CD4-positive, CD25-positive, alpha-beta regulatory T cell (primary cell): ENCODE measurements at regions not wholly inside any gene's neighbourhood (a gene's known extent, or its start where the extent isn't known, plus 50 kb on each side); places are given as distances from the start of the nearest gene placed in this dataset.

Experiments used
- ATAC-seq, 2 donors: fragments of 150-1000 bp; cut with Tn5 transposase; one replicate each; pipeline ENCODE4 v1.10.0; 2021; ENCODE audit warnings: low read depth in 2 of 2, moderate number of reproducible peaks in 2 of 2, moderate library complexity in 1 of 2
- DNase-seq, 3 donors: peaks; one replicate each; pipeline versions ENCODE4 v3.0.0 to v3.0.0-alpha.2; 2012 to 2022; ENCODE audit warnings: mixed read lengths in 1 of 3
- H3K27ac ChIP-seq: one replicate; pipeline ENCODE4 v1.7.0; 2013; ENCODE audit warnings: mild to moderate bottlenecking, low read length; ENCODE audit not compliant: insufficient read depth, poor library complexity, severe bottlenecking
- H3K27me3 ChIP-seq: one replicate; pipeline ENCODE4 v1.7.0; 2013; ENCODE audit warnings: low read length; ENCODE audit not compliant: control insufficient read depth, insufficient read depth
- H3K36me3 ChIP-seq: one replicate; pipeline ENCODE4 v1.7.0; 2013; ENCODE audit warnings: mild to moderate bottlenecking, low read length, moderate library complexity; ENCODE audit not compliant: control insufficient read depth, insufficient read depth
- H3K4me1 ChIP-seq: 2 replicates; pipeline ENCODE4 v1.7.0; 2013; ENCODE audit warnings: mild to moderate bottlenecking, low read length; ENCODE audit not compliant: insufficient read depth, control insufficient read depth, poor library complexity, severe bottlenecking
- H3K4me3 ChIP-seq: one replicate; pipeline ENCODE4 v1.7.0; 2013; ENCODE audit warnings: low read depth, mild to moderate bottlenecking, low read length, moderate library complexity
- H3K9me3 ChIP-seq, 2 experiments: 1 replicate in 1 of 2; 2 replicates in 1 of 2; pipeline ENCODE4 v1.7.0; 2013; ENCODE audit warnings: low read length in 2 of 2, mild to moderate bottlenecking in 1 of 2, moderate library complexity in 1 of 2; ENCODE audit not compliant: control insufficient read depth in 2 of 2
- H3K27ac Mint-ChIP-seq, 3 donors: one replicate each; pipeline ENCODE4 v1.8.0; 2020 to 2022; ENCODE audit warnings: mild to moderate bottlenecking in 3 of 3, mixed read lengths in 3 of 3, moderate library complexity in 2 of 3
- H3K27me3 Mint-ChIP-seq: one replicate; pipeline ENCODE4 v1.8.0; 2022; ENCODE audit warnings: mild to moderate bottlenecking, mixed read lengths
- H3K36me3 Mint-ChIP-seq: one replicate; pipeline ENCODE4 v1.8.0; 2020; ENCODE audit warnings: mixed read lengths
- H3K4me1 Mint-ChIP-seq, 4 donors: one replicate each; pipeline ENCODE4 v1.8.0; 2020 to 2022; ENCODE audit warnings: mixed read lengths in 4 of 4, mild to moderate bottlenecking in 1 of 4
- H3K4me3 Mint-ChIP-seq, 4 donors: one replicate each; pipeline ENCODE4 v1.8.0; 2020 to 2022; ENCODE audit warnings: mild to moderate bottlenecking in 4 of 4, mixed read lengths in 4 of 4, moderate library complexity in 3 of 4
- H3K9me3 Mint-ChIP-seq, 7 donors: one replicate each; pipeline ENCODE4 v1.8.0; 2020 to 2022; ENCODE audit warnings: mixed read lengths in 7 of 7, mild to moderate bottlenecking in 3 of 7, moderate library complexity in 2 of 7

GRCh38 chr20:11569163-11569562 lies 348.5 kb upstream of the BTBD3 start:
- no peaks in the 10 kb centered on the region for H3K36me3 Mint-ChIP-seq
- Histone ChIP-seq H3K9me3 (no peaks in the 10 kb centered on the region), H3K36me3 (no peaks in the 10 kb centered on the region), H3K4me1 (no peaks in the 10 kb centered on the region), H3K27me3 (no peaks in the 10 kb centered on the region), H3K27ac (no peak overlapping the region), H3K4me3 (no peak overlapping the region)
- DNase-seq: no peak
- ATAC-seq: no peak
- H3K9me3 Mint-ChIP-seq: peaks cover 1 to 15% (median 5%) of the 10 kb centered on the region in 7 donors
- H3K4me3 Mint-ChIP-seq: no peak overlapping the region
- no peaks in the 10 kb centered on the region for H3K4me1 Mint-ChIP-seq
- no peak overlapping the region for H3K27ac Mint-ChIP-seq
- no peaks in the 10 kb centered on the region for H3K27me3 Mint-ChIP-seq

DNA sequence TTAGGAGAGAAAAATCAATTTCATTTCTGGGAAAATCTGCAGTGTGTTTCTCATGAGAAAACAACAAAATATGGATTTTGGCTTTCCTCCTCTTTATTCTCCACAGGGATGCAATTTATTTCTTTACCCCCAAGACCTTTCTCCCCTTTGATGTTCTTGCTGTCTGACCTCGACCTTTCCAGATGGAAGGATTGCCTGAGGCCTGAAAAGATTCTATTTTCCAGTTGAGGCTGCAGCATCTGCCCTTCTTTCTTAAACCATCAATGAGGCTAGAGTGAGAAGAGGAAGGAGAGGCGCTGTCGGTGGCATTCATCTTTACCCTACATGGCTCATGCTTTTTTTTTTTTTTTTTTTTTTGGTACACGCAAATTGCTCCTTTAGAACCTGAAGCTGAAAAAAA lies 344.2 kb upstream of the BTBD3 start:
- no peak for ATAC-seq
- no peaks in the 10 kb centered on the region for H3K27me3 Mint-ChIP-seq
- Histone ChIP-seq H3K9me3 (no peaks in the 10 kb centered on the region), H3K27me3 (no peaks in the 10 kb centered on the region), H3K4me3 (no peak overlapping the region), H3K36me3 (no peaks in the 10 kb centered on the region), H3K27ac (no peak overlapping the region), H3K4me1 (no peaks in the 10 kb centered on the region)
- H3K4me3 Mint-ChIP-seq: no peak overlapping the region
- no peaks in the 10 kb centered on the region for H3K36me3 Mint-ChIP-seq
- no peak overlapping the region for H3K27ac Mint-ChIP-seq
- no peaks in the 10 kb centered on the region for H3K4me1 Mint-ChIP-seq
- H3K9me3 Mint-ChIP-seq: peaks cover 0 to 17% (median 6%) of the 10 kb centered on the region in 7 donors
- DNase-seq: no peak

GRCh38 chr20:11581271-11581670 lies 336.4 kb upstream of the BTBD3 start:
- H3K36me3 Mint-ChIP-seq: no peaks in the 10 kb centered on the region
- H3K27ac Mint-ChIP-seq: no peak overlapping the region
- H3K27me3 Mint-ChIP-seq: no peaks in the 10 kb centered on the region
- Histone ChIP-seq H3K27ac (no peak overlapping the region), H3K36me3 (no peaks in the 10 kb centered on the region), H3K4me1 (no peaks in the 10 kb centered on the region), H3K4me3 (no peak overlapping the region), H3K27me3 (no peaks in the 10 kb centered on the region), H3K9me3 (peaks cover 0 to 4% of the 10 kb centered on the region in 2 experiments)
- H3K4me1 Mint-ChIP-seq: no peaks in the 10 kb centered on the region
- no peak for DNase-seq
- H3K4me3 Mint-ChIP-seq: no peak overlapping the region
- peaks cover 0 to 11% (median 8%) of the 10 kb centered on the region in 7 donors for H3K9me3 Mint-ChIP-seq
- ATAC-seq: no peak

DNA sequence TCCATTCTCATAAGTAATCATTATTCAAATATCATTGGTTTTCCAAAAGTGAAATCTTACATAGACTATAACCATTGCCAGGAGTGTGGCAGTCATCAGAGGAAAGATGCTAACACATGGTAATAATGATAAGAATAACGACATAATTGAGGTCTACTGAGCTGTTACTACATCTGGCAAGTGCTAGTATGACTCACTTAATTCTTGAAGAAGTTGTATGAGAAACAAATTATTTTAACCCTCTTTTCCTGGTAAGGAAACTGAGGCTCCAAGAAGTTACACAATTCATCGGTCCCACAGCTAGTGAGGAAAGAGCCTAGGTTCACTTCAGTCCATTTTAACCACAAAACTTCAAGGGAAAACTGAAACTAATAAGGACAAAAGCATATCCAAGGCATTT lies 335.6 kb upstream of the BTBD3 start:
- H3K4me1 Mint-ChIP-seq: no peaks in the 10 kb centered on the region
- H3K27me3 ChIP-seq: no peaks in the 10 kb centered on the region
- ATAC-seq (no peak), DNase-seq (no peak)
- H3K27ac Mint-ChIP-seq: no peak overlapping the region
- peaks cover 0 to 11% (median 5%) of the 10 kb centered on the region in 7 donors for H3K9me3 Mint-ChIP-seq
- H3K9me3 ChIP-seq: peaks cover 0 to 4% of the 10 kb centered on the region in 2 experiments
- no peaks in the 10 kb centered on the region for H3K27me3 Mint-ChIP-seq
- no peaks in the 10 kb centered on the region for H3K36me3 ChIP-seq
- H3K27ac ChIP-seq: no peak overlapping the region
- H3K4me3 Mint-ChIP-seq: no peak overlapping the region
- no peaks in the 10 kb centered on the region for H3K36me3 Mint-ChIP-seq
- no peaks in the 10 kb centered on the region for H3K4me1 ChIP-seq
- H3K4me3 ChIP-seq: no peak overlapping the region

DNA sequence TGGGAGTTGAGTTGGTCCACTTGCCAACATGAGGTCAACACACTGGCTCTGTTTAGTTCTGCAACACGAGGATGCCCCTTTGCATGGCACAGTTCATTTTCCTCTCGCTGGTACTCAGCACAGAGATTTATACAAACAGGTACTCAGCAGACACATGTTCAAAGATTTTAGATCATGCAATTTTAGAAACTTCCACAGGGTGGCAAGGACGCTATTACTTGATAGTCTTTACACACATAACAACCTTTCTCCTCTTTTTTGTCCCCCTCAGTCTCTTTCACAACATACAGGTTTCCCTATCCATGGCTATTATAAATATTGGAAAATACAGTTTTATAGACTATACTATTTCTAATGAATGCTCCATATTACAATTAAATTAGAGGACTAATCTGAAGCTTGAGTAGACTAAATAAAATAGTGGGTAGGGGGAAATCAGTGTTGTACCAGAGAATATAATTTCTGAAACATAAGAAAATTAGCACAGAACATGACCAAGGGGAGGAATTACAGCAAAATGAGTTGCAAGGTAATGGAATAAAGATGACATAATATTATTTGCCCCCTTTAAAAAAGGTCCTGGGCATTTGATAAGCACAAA lies 331.8 kb upstream of the BTBD3 start:
- H3K36me3 Mint-ChIP-seq: no peaks in the 10 kb centered on the region
- no peaks in the 10 kb centered on the region for H3K4me1 Mint-ChIP-seq
- peaks cover 0 to 4% of the 10 kb centered on the region in 2 experiments for H3K9me3 ChIP-seq
- no peak for ATAC-seq
- no peak overlapping the region for H3K4me3 ChIP-seq
- H3K27me3 ChIP-seq: no peaks in the 10 kb centered on the region
- peak overlapping the region in 1 of 4 donors; percentile 12 for H3K4me3 Mint-ChIP-seq
- H3K27ac Mint-ChIP-seq: no peak overlapping the region
- no peaks in the 10 kb centered on the region for H3K4me1 ChIP-seq
- H3K27me3 Mint-ChIP-seq: no peaks in the 10 kb centered on the region
- peaks cover 0 to 14% (median 4%) of the 10 kb centered on the region in 7 donors for H3K9me3 Mint-ChIP-seq
- DNase-seq: no peak
- no peaks in the 10 kb centered on the region for H3K36me3 ChIP-seq
- no peak overlapping the region for H3K27ac ChIP-seq

GRCh38 chr20:11588875-11589274 lies 328.8 kb upstream of the BTBD3 start:
- H3K36me3 ChIP-seq: no peaks in the 10 kb centered on the region
- H3K27ac Mint-ChIP-seq: no peak overlapping the region
- H3K36me3 Mint-ChIP-seq: no peaks in the 10 kb centered on the region
- no peak overlapping the region for H3K4me3 Mint-ChIP-seq
- no peak overlapping the region for H3K4me3 ChIP-seq
- no peaks in the 10 kb centered on the region for H3K27me3 Mint-ChIP-seq
- H3K4me1 ChIP-seq: no peaks in the 10 kb centered on the region
- no peak overlapping the region for H3K27ac ChIP-seq
- no peaks in the 10 kb centered on the region for H3K27me3 ChIP-seq
- H3K9me3 Mint-ChIP-seq: peaks cover 0 to 17% (median 8%) of the 10 kb centered on the region in 7 donors
- peaks cover 4 to 5% of the 10 kb centered on the region in 2 experiments for H3K9me3 ChIP-seq
- DNase-seq: no peak
- ATAC-seq: no peak
- H3K4me1 Mint-ChIP-seq: no peaks in the 10 kb centered on the region

- Mint-ChIP-seq H3K36me3 (no peaks in the 10 kb centered on the region), H3K27me3 (no peaks in the 10 kb centered on the region), H3K27ac (no peak overlapping the region), H3K9me3 (peaks cover 0 to 18% (median 9%) of the 10 kb centered on the region in 7 donors), H3K4me3 (no peak overlapping the region), H3K4me1 (no peaks in the 10 kb centered on the region)
- Histone ChIP-seq H3K27ac (no peak overlapping the region), H3K4me3 (no peak overlapping the region), H3K4me1 (no peaks in the 10 kb centered on the region), H3K36me3 (no peaks in the 10 kb centered on the region), H3K9me3 (peaks cover 0 to 5% of the 10 kb centered on the region in 2 experiments), H3K27me3 (no peaks in the 10 kb centered on the region)
- ATAC-seq: no peak
- no peak for DNase-seq
Observed at GRCh38 chr20:11591965-11592364, 325.7 kb upstream of the BTBD3 start.

DNA sequence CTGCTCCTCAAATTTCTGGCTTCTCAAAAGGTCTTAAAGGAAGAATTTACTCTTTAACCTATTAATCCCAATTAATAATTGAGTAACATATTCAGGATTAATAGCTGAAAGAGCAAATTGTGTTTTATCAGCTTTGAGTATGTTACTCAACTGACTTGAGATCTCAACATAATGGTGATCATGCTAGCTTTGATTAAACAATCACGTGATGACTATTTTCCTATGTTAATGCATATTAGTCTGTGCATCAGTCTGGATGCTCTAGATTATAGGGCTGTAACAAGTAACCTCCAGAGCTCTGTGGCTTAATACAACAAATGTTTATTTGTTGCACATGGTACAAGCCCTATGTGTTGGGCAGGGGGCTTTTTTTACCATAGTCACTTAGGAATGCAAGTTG lies 313.4 kb upstream of the BTBD3 start:
- ATAC-seq: no peak
- H3K9me3 Mint-ChIP-seq: peaks cover 0 to 15% (median 3%) of the 10 kb centered on the region in 7 donors
- no peaks in the 10 kb centered on the region for H3K4me1 Mint-ChIP-seq

More for the DNA sequence above, 313.4 kb upstream of the BTBD3 start:
- Histone ChIP-seq H3K27me3 (no peaks in the 10 kb centered on the region), H3K4me1 (no peaks in the 10 kb centered on the region), H3K4me3 (no peak overlapping the region), H3K9me3 (peaks cover 0 to 4% of the 10 kb centered on the region in 2 experiments), H3K36me3 (no peaks in the 10 kb centered on the region), H3K27ac (no peak overlapping the region)
- no peaks in the 10 kb centered on the region for H3K27me3 Mint-ChIP-seq
- H3K4me3 Mint-ChIP-seq: no peak overlapping the region
- no peak for DNase-seq
- no peak overlapping the region for H3K27ac Mint-ChIP-seq
- no peaks in the 10 kb centered on the region for H3K36me3 Mint-ChIP-seq
